Type B pancreatic cell (in vitro differentiated cells): ENCODE measurements at regions not wholly inside any gene's neighbourhood (a gene's known extent, or its start where the extent isn't known, plus 50 kb on each side); places are given as distances from the start of the nearest gene placed in this dataset.

Experiments
- DNase-seq: peaks from one replicate; pipeline ENCODE4 v3.0.0; 2021; ENCODE audit warnings: mixed read lengths; ENCODE audit not compliant: unreplicated experiment; ENCODE audit errors: extremely low spot score
- H3K27ac Mint-ChIP-seq: 2 replicates; pipeline ENCODE4 v1.8.0; 2021; ENCODE audit warnings: mild to moderate bottlenecking, mixed read lengths
- H3K27me3 Mint-ChIP-seq: 2 replicates; pipeline ENCODE4 v1.8.0; 2021; ENCODE audit warnings: mixed read lengths
- H3K36me3 Mint-ChIP-seq: 2 replicates; pipeline ENCODE4 v1.8.0; 2021; ENCODE audit warnings: mixed read lengths
- H3K4me1 Mint-ChIP-seq: one replicate; pipeline ENCODE4 v1.8.0; 2021; ENCODE audit warnings: mixed read lengths; ENCODE audit not compliant: unreplicated experiment
- H3K4me3 Mint-ChIP-seq: 2 replicates; pipeline ENCODE4 v1.8.0; 2021; ENCODE audit warnings: mild to moderate bottlenecking, mixed read lengths
- H3K9me3 Mint-ChIP-seq: 2 replicates; pipeline ENCODE4 v1.8.0; 2021; ENCODE audit warnings: mixed read lengths
- TF ChIP-seq, protein P1 (sequence below): fragments of 200-600 bp; sonication (generic); conservative IDR thresholded peaks from 2 replicates; pipeline ENCODE4 v1.5.0; 2021; ENCODE audit warnings: antibody characterized with exemption, mild to moderate bottlenecking

DNA sequence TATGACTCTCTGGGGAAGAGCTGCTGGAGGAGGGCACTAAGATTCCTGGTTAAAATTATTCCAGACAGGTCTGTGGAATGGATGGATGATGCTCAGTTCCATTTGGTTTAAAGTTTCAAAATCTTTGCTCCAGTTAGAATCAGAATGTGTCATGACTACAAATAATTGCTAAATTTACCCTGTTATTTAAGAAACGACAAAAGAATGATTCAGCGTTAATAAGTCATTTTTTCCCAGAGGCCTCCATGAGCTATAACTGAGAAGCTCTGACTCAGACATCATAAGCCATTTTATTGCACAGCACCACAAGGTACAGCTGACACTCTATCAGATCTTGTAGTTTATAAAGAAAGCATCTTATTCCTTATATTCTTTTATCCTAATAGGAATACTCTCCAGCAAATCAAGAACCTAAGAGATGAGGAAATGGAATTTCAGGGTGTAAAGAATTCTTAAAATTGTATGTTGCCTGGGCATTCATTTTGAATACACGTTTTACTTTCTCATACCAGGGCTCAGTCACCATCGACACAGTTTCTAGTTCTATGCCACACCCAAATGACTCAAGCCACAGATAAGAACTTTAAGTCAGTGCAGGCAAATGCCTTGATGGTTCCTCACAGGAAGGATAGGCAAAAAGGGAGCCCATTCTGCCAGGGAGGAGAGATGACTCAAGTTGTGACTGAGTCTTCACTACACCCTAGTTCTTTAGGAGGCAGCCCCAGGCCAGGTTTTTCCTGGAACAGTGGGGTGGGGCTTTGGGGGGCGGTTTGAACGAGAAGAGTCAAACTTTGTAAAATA, 636.0 kb downstream of the MMUT start:
- Mint-ChIP-seq H3K4me1 (no peaks in the 10 kb centered on the region), H3K4me3 (no peak overlapping the region), H3K27me3 (no peaks in the 10 kb centered on the region), H3K27ac (peak overlapping the region; percentile 90), H3K9me3 (no peaks in the 10 kb centered on the region), H3K36me3 (no peaks in the 10 kb centered on the region)
- TF ChIP-seq, protein P1, sequence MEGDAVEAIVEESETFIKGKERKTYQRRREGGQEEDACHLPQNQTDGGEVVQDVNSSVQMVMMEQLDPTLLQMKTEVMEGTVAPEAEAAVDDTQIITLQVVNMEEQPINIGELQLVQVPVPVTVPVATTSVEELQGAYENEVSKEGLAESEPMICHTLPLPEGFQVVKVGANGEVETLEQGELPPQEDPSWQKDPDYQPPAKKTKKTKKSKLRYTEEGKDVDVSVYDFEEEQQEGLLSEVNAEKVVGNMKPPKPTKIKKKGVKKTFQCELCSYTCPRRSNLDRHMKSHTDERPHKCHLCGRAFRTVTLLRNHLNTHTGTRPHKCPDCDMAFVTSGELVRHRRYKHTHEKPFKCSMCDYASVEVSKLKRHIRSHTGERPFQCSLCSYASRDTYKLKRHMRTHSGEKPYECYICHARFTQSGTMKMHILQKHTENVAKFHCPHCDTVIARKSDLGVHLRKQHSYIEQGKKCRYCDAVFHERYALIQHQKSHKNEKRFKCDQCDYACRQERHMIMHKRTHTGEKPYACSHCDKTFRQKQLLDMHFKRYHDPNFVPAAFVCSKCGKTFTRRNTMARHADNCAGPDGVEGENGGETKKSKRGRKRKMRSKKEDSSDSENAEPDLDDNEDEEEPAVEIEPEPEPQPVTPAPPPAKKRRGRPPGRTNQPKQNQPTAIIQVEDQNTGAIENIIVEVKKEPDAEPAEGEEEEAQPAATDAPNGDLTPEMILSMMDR: no peak
- no peak for DNase-seq

DNA sequence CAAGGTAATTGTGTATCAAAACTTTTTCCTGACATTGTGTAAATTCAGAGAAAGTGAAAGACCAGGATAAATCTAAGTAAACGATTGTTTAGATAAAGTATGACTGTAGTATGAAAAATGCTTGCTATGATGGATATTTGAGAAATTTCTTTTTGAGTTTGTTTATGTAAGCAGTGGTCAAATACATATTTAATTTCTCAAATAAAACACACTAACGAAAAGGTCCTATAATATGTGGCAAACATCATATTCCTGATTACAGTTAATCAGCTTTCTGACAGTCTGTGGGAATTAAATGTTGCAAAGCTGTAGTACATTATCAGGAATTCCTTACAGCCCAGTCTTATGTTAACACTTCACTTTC, 636.9 kb downstream of the MMUT start:
- no peaks in the 10 kb centered on the region for H3K27me3 Mint-ChIP-seq
- TF ChIP-seq, protein P1: no peak
- no peak overlapping the region for H3K4me3 Mint-ChIP-seq
- H3K9me3 Mint-ChIP-seq: no peaks in the 10 kb centered on the region
- no peaks in the 10 kb centered on the region for H3K4me1 Mint-ChIP-seq
- no peaks in the 10 kb centered on the region for H3K36me3 Mint-ChIP-seq
- no peak for DNase-seq
- no peak overlapping the region for H3K27ac Mint-ChIP-seq

DNA sequence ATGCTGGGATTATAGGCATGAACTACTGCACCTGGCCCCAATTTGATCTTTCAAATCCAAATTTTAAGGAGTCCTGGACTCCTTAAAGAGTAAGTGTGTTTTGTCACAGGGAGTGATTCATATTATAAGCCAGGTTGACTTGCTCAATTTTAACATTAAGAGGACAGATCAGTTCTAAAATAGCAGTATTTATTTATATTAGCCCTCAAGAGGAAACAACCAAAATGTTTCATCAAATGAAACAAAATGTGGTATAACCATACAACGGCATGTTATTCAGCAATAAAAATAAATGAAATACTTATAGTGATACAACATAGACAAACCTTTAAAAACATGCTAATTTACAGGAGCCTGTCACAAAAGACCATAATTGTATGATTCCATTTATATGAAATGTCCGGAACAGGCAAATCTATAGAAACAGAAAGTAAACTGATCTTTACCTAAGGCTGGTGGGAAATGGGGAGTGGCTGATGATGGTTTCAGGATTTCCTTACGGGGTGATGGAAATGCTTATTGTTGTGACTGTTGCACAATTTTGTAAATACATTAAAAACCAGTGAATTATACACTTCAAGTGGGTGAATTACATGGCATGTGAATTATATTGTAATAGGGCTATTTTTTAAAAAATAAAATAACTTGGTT, 637.4 kb downstream of the MMUT start:
- Mint-ChIP-seq H3K4me3 (no peak overlapping the region), H3K27ac (no peak overlapping the region), H3K36me3 (no peaks in the 10 kb centered on the region), H3K9me3 (no peaks in the 10 kb centered on the region), H3K27me3 (no peaks in the 10 kb centered on the region), H3K4me1 (no peaks in the 10 kb centered on the region)
- TF ChIP-seq, protein P1: no peak
- DNase-seq: no peak

DNA sequence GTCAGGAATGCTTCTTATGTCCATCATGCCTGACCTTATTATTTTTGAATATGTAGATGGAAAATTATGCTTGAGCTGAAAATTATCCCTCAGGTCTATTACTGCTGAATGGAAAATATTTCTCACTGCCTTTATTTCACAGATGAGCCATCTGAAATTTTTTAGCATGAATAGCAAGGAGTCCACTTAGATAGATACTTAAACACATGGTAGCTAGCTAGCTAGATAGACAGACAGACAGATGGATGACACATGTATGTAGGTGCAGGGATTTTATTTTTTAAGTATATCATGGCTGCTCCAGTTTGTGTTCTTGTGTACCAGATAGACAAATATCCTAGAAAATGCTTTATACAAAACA, 645.0 kb downstream of the MMUT start:
- TF ChIP-seq, protein P1: no peak
- no peak overlapping the region for H3K27ac Mint-ChIP-seq
- H3K27me3 Mint-ChIP-seq: no peaks in the 10 kb centered on the region
- DNase-seq: no peak
- H3K4me1 Mint-ChIP-seq: peaks cover 8% of the 10 kb centered on the region
- no peak overlapping the region for H3K4me3 Mint-ChIP-seq
- no peaks in the 10 kb centered on the region for H3K9me3 Mint-ChIP-seq
- no peaks in the 10 kb centered on the region for H3K36me3 Mint-ChIP-seq

DNA sequence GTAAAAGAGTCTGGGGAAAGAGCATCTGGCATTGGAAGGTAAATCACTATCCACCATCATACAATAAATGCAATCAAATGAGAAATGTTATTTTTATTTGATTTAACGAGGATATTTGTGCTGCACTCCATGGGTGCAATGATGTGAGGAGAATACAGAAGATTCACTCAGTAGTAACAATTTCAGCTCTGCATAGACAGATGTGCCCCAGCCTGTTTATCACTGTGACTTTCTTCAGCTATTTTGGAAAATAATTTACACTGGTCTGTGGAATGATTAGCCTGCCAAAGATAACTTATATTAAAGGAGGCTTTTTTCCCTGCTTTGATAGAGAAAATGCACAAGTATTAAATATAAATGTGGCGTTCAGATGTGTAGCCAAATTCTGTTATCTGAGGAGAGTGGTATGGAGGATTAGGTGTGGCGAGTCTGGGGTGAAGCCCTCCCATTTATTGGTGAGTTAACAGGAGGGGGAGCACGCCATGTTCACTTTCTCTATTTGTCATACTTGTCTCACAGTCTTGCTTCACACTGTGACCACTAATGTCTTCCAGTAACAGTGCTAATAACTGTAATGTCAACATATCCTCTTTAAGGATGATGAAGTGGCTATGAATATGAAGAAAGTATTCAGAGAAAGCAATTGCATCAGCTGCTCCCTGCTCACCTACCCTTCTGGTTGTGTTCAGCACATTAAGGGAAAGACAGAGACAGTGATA, 645.6 kb downstream of the MMUT start:
- Mint-ChIP-seq H3K4me1 (peaks cover 8% of the 10 kb centered on the region), H3K27me3 (no peaks in the 10 kb centered on the region)
- no peak for DNase-seq

More for the DNA sequence above, 645.6 kb downstream of the MMUT start:
- TF ChIP-seq, protein P1: no peak
- H3K4me3 Mint-ChIP-seq: no peak overlapping the region
- no peaks in the 10 kb centered on the region for H3K9me3 Mint-ChIP-seq
- H3K27ac Mint-ChIP-seq: no peak overlapping the region
- H3K36me3 Mint-ChIP-seq: no peaks in the 10 kb centered on the region
